Panc1 (cell line): ENCODE measurements at regions not wholly inside any gene's neighbourhood (a gene's known extent, or its start where the extent isn't known, plus 50 kb on each side); places are given as distances from the start of the nearest gene placed in this dataset.

Experiments
- ATAC-seq: fragments of 200-7000 bp; cut with Tn5 transposase; 2 replicates; pipeline ENCODE4 v1.9.1; 2020; ENCODE audit warnings: mild to moderate bottlenecking, moderate library complexity
- BruUV-seq: library from RNA; stranded (reverse); fragments of 400-500 nt; replicated peaks from 2 replicates; lab custom pipeline; 2021; lab: Mats Ljungman, UMichigan
- CTCF ChIA-PET: fragments of 300-600 bp; sonication (Branson Sonifier 250); formaldehyde crosslinking; loops from one replicate; lab custom pipeline; 2022; ENCODE audit warnings: antibody characterized with exemption; lab: Charles Lee
- POLR2A ChIA-PET: fragments of 300-600 bp; sonication (Branson Sonifier 250); formaldehyde crosslinking; loops from one replicate; lab custom pipeline; 2022; ENCODE audit warnings: antibody characterized with exemption; lab: Charles Lee
- DNase-seq: peaks from one replicate; pipeline ENCODE4 v3.0.0-alpha.2; 2010; ENCODE audit warnings: low read depth, low spot score
- H3K27ac ChIP-seq: 2 replicates; pipeline ENCODE4 v1.5.1; 2011; ENCODE audit warnings: mild to moderate bottlenecking, low read length, inconsistent platforms
- H3K27me3 ChIP-seq: fragments of 200-500 bp; sonication (Bioruptor generic); 2 replicates; pipeline ENCODE4 v1.6.0; 2014; ENCODE audit warnings: low read length, inconsistent platforms; ENCODE audit not compliant: control insufficient read depth, insufficient read depth
- H3K36me3 ChIP-seq: fragments of 200-500 bp; sonication (Bioruptor generic); 2 replicates; pipeline ENCODE4 v1.5.1; 2014; ENCODE audit warnings: inconsistent platforms, mild to moderate bottlenecking, low read length, moderate library complexity; ENCODE audit not compliant: control insufficient read depth, insufficient read depth
- H3K4me1 ChIP-seq: 2 replicates; pipeline ENCODE4 v1.5.1; 2011; ENCODE audit warnings: inconsistent platforms, mild to moderate bottlenecking, low read length, moderate library complexity; ENCODE audit not compliant: control insufficient read depth, insufficient read depth
- H3K4me3 ChIP-seq, 2 experiments: 2 replicates each; pipeline ENCODE4 v1.5.1; 2011 to 2012; ENCODE audit warnings: low read depth in 2 of 2, low read length in 2 of 2, mild to moderate bottlenecking in 2 of 2, inconsistent platforms in 1 of 2, moderate library complexity in 1 of 2
- H3K9me3 ChIP-seq: fragments of 200-500 bp; sonication (Bioruptor generic); 2 replicates; pipeline ENCODE4 v1.5.1; 2014; ENCODE audit warnings: low read depth, mild to moderate bottlenecking, inconsistent platforms, low read length, moderate library complexity; ENCODE audit not compliant: control insufficient read depth, insufficient read depth
- POLR2AphosphoS5 ChIP-seq: IDR thresholded peaks from 2 replicates; pipeline ENCODE4 v1.6.1; 2012; ENCODE audit warnings: mild to moderate bottlenecking, low read depth, low read length, moderate library complexity
- SIN3A ChIP-seq: IDR thresholded peaks from 2 replicates; pipeline ENCODE4 v1.6.1; 2012; ENCODE audit warnings: low read depth, mild to moderate bottlenecking, low read length, moderate library complexity, borderline replicate concordance; ENCODE audit not compliant: insufficient read depth
- TCF7L2 ChIP-seq: IDR thresholded peaks from 2 replicates; pipeline ENCODE4 v1.6.1; 2011; ENCODE audit warnings: mild to moderate bottlenecking, low read depth, low read length, inconsistent platforms
- in situ Hi-C: cut with HindIII; loops from 2 replicates; pipeline ENCODE4 v1.10.0; 2016; ENCODE audit warnings: low sequenced_read_pairs, low pct_unique_long_range_greater_than_20kb
- intact Hi-C: fragments of 100-400 bp; cut with micrococcal nuclease; formaldehyde crosslinking; loops from one replicate; pipeline ENCODE4 v1.10.0; 2022; ENCODE audit not compliant: unreplicated experiment
- TF ChIP-seq, protein P1 (sequence below), 2 experiments: IDR thresholded peaks; 2 replicates each; pipeline ENCODE4 v1.6.1; 2011 to 2012; ENCODE audit warnings: low read depth in 2 of 2, control low read depth in 1 of 2, low read length in 1 of 2, mild to moderate bottlenecking in 1 of 2, moderate library complexity in 1 of 2; ENCODE audit not compliant: insufficient read depth in 1 of 2
- TF ChIP-seq, protein P2 (sequence below): fragments of 450-650 bp; IDR thresholded peaks from 2 replicates; pipeline ENCODE4 v1.5.1; 2017; ENCODE audit warnings: mild to moderate bottlenecking

DNA sequence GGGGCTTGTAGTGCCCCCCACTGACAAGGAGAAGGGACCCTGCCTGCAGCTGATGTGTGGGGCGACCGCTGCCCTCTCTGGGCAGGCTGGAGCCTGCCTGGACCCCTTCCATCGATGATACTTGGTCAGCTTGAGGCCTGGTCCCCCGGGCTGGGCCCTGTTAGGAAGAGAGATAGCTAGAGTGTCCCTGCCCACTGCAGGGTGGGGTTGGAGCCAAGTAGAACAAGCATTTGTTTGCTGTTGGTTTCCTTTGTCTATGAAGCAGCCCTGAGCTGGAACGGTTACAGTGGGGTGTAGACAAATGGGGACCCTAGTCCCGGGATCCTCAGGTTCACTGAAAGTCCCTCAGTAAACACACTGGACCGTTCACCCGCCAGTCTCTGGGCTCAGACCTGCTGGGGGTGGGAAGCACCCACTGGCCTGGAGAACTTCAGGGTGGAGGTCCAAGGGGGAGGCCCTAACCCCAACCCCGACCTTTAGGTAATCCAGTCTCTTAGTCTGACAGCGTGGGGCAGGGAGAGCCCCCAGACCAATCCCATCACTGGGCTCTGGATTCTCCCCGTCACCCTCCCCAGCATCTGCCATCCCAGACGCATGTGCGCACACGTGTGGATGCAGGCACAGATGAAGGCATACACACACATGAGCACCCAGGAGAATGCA is 204.8 kb upstream of the ZNF536 start:
- DNase-seq (no peak), ATAC-seq (no peak)
- in situ Hi-C loops: no loop called here
- TF ChIP-seq SIN3A (no peak), POLR2AphosphoS5 (no peak), TCF7L2 (no peak)
- TF ChIP-seq, protein P1, sequence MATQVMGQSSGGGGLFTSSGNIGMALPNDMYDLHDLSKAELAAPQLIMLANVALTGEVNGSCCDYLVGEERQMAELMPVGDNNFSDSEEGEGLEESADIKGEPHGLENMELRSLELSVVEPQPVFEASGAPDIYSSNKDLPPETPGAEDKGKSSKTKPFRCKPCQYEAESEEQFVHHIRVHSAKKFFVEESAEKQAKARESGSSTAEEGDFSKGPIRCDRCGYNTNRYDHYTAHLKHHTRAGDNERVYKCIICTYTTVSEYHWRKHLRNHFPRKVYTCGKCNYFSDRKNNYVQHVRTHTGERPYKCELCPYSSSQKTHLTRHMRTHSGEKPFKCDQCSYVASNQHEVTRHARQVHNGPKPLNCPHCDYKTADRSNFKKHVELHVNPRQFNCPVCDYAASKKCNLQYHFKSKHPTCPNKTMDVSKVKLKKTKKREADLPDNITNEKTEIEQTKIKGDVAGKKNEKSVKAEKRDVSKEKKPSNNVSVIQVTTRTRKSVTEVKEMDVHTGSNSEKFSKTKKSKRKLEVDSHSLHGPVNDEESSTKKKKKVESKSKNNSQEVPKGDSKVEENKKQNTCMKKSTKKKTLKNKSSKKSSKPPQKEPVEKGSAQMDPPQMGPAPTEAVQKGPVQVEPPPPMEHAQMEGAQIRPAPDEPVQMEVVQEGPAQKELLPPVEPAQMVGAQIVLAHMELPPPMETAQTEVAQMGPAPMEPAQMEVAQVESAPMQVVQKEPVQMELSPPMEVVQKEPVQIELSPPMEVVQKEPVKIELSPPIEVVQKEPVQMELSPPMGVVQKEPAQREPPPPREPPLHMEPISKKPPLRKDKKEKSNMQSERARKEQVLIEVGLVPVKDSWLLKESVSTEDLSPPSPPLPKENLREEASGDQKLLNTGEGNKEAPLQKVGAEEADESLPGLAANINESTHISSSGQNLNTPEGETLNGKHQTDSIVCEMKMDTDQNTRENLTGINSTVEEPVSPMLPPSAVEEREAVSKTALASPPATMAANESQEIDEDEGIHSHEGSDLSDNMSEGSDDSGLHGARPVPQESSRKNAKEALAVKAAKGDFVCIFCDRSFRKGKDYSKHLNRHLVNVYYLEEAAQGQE (IDR thresholded peaks at IDR 0.05; ENCODE audit: insufficient read depth in 1 of 2, low read depth in 2 of 2, low read length in 1 of 2): no peak
- TF ChIP-seq, protein P2, sequence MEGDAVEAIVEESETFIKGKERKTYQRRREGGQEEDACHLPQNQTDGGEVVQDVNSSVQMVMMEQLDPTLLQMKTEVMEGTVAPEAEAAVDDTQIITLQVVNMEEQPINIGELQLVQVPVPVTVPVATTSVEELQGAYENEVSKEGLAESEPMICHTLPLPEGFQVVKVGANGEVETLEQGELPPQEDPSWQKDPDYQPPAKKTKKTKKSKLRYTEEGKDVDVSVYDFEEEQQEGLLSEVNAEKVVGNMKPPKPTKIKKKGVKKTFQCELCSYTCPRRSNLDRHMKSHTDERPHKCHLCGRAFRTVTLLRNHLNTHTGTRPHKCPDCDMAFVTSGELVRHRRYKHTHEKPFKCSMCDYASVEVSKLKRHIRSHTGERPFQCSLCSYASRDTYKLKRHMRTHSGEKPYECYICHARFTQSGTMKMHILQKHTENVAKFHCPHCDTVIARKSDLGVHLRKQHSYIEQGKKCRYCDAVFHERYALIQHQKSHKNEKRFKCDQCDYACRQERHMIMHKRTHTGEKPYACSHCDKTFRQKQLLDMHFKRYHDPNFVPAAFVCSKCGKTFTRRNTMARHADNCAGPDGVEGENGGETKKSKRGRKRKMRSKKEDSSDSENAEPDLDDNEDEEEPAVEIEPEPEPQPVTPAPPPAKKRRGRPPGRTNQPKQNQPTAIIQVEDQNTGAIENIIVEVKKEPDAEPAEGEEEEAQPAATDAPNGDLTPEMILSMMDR: no peak
- Histone ChIP-seq H3K4me3 (no peak overlapping the region), H3K27ac (no peak overlapping the region), H3K9me3 (no peaks in the 10 kb centered on the region), H3K27me3 (no peaks in the 10 kb centered on the region; the same call in 1 of the 2 replicates), H3K4me1 (no peaks in the 10 kb centered on the region), H3K36me3 (no peaks in the 10 kb centered on the region)
- CTCF ChIA-PET: no interaction called here
- POLR2A ChIA-PET: no interaction called here
- intact Hi-C loops: no loop called here
- BruUV-seq: no TSS peak

DNA sequence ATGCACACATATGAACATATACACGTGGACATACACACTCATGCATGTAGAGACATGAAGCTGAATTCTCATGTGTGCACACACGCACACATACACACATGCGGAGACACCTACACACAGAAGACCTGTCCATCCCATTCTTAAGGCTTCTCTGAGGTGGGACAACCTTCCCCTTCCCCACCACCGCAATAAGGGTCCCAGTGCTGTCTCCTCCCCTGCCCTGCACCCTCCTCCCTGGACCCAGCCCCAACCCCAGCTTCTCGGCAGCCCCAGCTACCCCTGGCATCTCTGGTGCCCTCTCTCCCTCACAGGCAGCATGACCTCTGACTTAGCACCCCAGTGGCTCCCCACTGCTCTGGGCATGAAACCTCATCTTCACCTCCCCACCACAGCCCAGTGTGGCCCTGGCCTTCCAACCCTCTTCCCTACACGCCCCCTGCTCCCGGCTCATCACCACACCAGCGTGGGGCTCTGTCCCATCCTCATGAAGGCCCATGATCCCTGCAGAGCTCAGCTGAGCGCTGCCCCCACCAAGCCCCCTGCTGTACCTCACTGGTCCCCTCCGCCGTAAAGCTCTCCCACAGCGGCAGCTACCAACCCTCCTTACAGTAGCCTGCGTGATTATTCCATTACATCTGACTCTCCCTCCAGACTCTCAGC is 204.1 kb upstream of the ZNF536 start:
- DNase-seq (no peak), ATAC-seq (no peak)
- intact Hi-C loops (no loop called here), in situ Hi-C loops (no loop called here)
- Histone ChIP-seq H3K4me3 (no peak overlapping the region), H3K9me3 (no peaks in the 10 kb centered on the region), H3K27ac (no peak overlapping the region), H3K36me3 (no peaks in the 10 kb centered on the region), H3K4me1 (no peaks in the 10 kb centered on the region), H3K27me3 (no peaks in the 10 kb centered on the region; the same call in 1 of the 2 replicates)
- no TSS peak for BruUV-seq
- POLR2A ChIA-PET: no interaction called here
- CTCF ChIA-PET: no interaction called here
- TF ChIP-seq TCF7L2 (no peak), SIN3A (no peak), POLR2AphosphoS5 (no peak)
- TF ChIP-seq, protein P1 (IDR thresholded peaks at IDR 0.05; ENCODE audit: insufficient read depth in 1 of 2, low read depth in 2 of 2, low read length in 1 of 2): no peak
